ENCODE measurements at regions not wholly inside any gene's neighbourhood (a gene's known extent, or its start where the extent isn't known, plus 50 kb on each side); places are given as distances from the start of the nearest gene placed in this dataset.

DNA sequence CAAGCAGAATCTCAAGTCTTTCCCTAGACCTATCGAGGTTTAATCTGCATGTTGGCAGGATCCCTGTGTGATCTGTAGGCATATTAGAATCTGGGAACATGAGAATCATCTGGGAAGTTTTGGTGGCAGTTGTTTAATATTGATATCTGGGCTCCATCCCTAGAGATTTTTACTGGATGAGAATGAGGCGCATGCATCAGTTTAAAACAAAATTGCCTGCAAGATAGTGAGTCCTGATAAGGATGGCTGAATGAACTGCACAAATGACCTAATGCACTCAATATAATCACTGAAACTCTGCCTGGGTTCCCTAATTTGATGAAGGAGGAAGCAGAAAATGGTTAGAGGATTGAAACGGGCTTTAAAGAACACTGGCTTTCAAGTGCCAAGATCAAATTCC lies 218.0 kb downstream of the FGFR2 start:
- peaks cover 20% of the 10 kb centered on the region for H3K36me3 Mint-ChIP-seq (ENCODE audit: low read depth)
- H3K4me1 Mint-ChIP-seq: no peaks in the 10 kb centered on the region
- H3K4me1 ChIP-seq (ENCODE audit: insufficient read depth): no peaks in the 10 kb centered on the region
- H3K27me3 Mint-ChIP-seq (ENCODE audit: insufficient read depth, low read depth, poor library complexity): no peaks in the 10 kb centered on the region
- H2AFZ ChIP-seq: no peak overlapping the region
- no peak overlapping the region for H3K4me2 ChIP-seq
- no peaks in the 10 kb centered on the region for H3K9me2 ChIP-seq (ENCODE audit: insufficient read depth)
- no peaks in the 10 kb centered on the region for H4K20me1 ChIP-seq (replicated peaks; ENCODE audit: insufficient read depth)
- no peaks in the 10 kb centered on the region for H3K79me2 ChIP-seq (replicated peaks; ENCODE audit: insufficient read depth)
- H3K4me3 Mint-ChIP-seq: no peak overlapping the region
- H3F3A ChIP-seq (replicated peaks; ENCODE audit: low read depth): no peaks in the 10 kb centered on the region
- no peak for ATAC-seq
- H3K36me3 ChIP-seq (ENCODE audit: insufficient read depth): no peaks in the 10 kb centered on the region; the same call in 1 of the 2 replicates
- no peak overlapping the region for H3K4me3 ChIP-seq
- no peak overlapping the region for H3K27ac Mint-ChIP-seq
- H3K27me3 ChIP-seq (ENCODE audit: insufficient read depth): no peaks in the 10 kb centered on the region
- H3K27ac ChIP-seq (ENCODE audit: low read depth): no peak overlapping the region
- peaks cover 35% of the 10 kb centered on the region for H3K9me3 Mint-ChIP-seq
- DNase-seq (ENCODE audit: low spot score): no peak
- TF ChIP-seq ZNF331 (CRISPR knock-in tag; IDR thresholded peaks at IDR 0.05; ENCODE audit: low read depth): no peak
- TF ChIP-seq JUNB (IDR thresholded peaks at IDR 0.05; ENCODE audit: unreplicated experiment): no peak
- TF ChIP-seq POLR2AphosphoS5 (IDR thresholded peaks at IDR 0.05; ENCODE audit: low read depth): no peak
- TF ChIP-seq, protein P1, sequence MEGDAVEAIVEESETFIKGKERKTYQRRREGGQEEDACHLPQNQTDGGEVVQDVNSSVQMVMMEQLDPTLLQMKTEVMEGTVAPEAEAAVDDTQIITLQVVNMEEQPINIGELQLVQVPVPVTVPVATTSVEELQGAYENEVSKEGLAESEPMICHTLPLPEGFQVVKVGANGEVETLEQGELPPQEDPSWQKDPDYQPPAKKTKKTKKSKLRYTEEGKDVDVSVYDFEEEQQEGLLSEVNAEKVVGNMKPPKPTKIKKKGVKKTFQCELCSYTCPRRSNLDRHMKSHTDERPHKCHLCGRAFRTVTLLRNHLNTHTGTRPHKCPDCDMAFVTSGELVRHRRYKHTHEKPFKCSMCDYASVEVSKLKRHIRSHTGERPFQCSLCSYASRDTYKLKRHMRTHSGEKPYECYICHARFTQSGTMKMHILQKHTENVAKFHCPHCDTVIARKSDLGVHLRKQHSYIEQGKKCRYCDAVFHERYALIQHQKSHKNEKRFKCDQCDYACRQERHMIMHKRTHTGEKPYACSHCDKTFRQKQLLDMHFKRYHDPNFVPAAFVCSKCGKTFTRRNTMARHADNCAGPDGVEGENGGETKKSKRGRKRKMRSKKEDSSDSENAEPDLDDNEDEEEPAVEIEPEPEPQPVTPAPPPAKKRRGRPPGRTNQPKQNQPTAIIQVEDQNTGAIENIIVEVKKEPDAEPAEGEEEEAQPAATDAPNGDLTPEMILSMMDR (conservative IDR thresholded peaks at IDR 0.05; ENCODE audit: low read depth in 2 of 2): no peak
- TF ChIP-seq, protein P2, sequence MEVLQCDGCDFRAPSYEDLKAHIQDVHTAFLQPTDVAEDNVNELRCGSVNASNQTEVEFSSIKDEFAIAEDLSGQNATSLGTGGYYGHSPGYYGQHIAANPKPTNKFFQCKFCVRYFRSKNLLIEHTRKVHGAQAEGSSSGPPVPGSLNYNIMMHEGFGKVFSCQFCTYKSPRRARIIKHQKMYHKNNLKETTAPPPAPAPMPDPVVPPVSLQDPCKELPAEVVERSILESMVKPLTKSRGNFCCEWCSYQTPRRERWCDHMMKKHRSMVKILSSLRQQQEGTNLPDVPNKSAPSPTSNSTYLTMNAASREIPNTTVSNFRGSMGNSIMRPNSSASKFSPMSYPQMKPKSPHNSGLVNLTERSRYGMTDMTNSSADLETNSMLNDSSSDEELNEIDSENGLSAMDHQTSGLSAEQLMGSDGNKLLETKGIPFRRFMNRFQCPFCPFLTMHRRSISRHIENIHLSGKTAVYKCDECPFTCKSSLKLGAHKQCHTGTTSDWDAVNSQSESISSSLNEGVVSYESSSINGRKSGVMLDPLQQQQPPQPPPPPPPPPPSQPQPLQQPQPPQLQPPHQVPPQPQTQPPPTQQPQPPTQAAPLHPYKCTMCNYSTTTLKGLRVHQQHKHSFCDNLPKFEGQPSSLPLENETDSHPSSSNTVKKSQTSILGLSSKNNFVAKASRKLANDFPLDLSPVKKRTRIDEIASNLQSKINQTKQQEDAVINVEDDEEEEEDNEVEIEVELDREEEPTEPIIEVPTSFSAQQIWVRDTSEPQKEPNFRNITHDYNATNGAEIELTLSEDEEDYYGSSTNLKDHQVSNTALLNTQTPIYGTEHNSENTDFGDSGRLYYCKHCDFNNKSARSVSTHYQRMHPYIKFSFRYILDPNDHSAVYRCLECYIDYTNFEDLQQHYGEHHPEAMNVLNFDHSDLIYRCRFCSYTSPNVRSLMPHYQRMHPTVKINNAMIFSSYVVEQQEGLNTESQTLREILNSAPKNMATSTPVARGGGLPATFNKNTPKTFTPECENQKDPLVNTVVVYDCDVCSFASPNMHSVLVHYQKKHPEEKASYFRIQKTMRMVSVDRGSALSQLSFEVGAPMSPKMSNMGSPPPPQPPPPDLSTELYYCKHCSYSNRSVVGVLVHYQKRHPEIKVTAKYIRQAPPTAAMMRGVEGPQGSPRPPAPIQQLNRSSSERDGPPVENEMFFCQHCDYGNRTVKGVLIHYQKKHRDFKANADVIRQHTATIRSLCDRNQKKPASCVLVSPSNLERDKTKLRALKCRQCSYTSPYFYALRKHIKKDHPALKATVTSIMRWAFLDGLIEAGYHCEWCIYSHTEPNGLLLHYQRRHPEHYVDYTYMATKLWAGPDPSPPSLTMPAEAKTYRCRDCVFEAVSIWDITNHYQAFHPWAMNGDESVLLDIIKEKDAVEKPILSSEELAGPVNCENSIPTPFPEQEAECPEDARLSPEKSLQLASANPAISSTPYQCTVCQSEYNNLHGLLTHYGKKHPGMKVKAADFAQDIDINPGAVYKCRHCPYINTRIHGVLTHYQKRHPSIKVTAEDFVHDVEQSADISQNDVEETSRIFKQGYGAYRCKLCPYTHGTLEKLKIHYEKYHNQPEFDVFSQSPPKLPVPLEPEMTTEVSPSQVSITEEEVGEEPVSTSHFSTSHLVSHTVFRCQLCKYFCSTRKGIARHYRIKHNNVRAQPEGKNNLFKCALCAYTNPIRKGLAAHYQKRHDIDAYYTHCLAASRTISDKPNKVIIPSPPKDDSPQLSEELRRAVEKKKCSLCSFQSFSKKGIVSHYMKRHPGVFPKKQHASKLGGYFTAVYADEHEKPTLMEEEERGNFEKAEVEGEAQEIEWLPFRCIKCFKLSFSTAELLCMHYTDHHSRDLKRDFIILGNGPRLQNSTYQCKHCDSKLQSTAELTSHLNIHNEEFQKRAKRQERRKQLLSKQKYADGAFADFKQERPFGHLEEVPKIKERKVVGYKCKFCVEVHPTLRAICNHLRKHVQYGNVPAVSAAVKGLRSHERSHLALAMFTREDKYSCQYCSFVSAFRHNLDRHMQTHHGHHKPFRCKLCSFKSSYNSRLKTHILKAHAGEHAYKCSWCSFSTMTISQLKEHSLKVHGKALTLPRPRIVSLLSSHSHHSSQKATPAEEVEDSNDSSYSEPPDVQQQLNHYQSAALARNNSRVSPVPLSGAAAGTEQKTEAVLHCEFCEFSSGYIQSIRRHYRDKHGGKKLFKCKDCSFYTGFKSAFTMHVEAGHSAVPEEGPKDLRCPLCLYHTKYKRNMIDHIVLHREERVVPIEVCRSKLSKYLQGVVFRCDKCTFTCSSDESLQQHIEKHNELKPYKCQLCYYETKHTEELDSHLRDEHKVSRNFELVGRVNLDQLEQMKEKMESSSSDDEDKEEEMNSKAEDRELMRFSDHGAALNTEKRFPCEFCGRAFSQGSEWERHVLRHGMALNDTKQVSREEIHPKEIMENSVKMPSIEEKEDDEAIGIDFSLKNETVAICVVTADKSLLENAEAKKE (CRISPR knock-in tag; IDR thresholded peaks at IDR 0.05): no peak
- TF ChIP-seq STAT1 (IDR thresholded peaks at IDR 0.05; ENCODE audit: unreplicated experiment): no peak
- TF ChIP-seq NANOG (IDR thresholded peaks at IDR 0.05; ENCODE audit: borderline replicate concordance): no peak
- no peak for TF ChIP-seq ZNF114 (CRISPR knock-in tag; IDR thresholded peaks at IDR 0.05)
- TF ChIP-seq, protein P3, sequence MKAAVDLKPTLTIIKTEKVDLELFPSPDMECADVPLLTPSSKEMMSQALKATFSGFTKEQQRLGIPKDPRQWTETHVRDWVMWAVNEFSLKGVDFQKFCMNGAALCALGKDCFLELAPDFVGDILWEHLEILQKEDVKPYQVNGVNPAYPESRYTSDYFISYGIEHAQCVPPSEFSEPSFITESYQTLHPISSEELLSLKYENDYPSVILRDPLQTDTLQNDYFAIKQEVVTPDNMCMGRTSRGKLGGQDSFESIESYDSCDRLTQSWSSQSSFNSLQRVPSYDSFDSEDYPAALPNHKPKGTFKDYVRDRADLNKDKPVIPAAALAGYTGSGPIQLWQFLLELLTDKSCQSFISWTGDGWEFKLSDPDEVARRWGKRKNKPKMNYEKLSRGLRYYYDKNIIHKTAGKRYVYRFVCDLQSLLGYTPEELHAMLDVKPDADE (IDR thresholded peaks at IDR 0.05): no peak
- TF ChIP-seq CREB1 (CRISPR knock-in tag; IDR thresholded peaks at IDR 0.05; ENCODE audit: low read depth): no peak
- TF ChIP-seq EZH2 (IDR thresholded peaks at IDR 0.05; ENCODE audit: low read depth, unreplicated experiment): no peak
- TF ChIP-seq, protein P4, sequence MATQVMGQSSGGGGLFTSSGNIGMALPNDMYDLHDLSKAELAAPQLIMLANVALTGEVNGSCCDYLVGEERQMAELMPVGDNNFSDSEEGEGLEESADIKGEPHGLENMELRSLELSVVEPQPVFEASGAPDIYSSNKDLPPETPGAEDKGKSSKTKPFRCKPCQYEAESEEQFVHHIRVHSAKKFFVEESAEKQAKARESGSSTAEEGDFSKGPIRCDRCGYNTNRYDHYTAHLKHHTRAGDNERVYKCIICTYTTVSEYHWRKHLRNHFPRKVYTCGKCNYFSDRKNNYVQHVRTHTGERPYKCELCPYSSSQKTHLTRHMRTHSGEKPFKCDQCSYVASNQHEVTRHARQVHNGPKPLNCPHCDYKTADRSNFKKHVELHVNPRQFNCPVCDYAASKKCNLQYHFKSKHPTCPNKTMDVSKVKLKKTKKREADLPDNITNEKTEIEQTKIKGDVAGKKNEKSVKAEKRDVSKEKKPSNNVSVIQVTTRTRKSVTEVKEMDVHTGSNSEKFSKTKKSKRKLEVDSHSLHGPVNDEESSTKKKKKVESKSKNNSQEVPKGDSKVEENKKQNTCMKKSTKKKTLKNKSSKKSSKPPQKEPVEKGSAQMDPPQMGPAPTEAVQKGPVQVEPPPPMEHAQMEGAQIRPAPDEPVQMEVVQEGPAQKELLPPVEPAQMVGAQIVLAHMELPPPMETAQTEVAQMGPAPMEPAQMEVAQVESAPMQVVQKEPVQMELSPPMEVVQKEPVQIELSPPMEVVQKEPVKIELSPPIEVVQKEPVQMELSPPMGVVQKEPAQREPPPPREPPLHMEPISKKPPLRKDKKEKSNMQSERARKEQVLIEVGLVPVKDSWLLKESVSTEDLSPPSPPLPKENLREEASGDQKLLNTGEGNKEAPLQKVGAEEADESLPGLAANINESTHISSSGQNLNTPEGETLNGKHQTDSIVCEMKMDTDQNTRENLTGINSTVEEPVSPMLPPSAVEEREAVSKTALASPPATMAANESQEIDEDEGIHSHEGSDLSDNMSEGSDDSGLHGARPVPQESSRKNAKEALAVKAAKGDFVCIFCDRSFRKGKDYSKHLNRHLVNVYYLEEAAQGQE (IDR thresholded peaks at IDR 0.05; ENCODE audit: unreplicated experiment): no peak
- TF ChIP-seq EZH2phosphoT487 (IDR thresholded peaks at IDR 0.05; ENCODE audit: unreplicated experiment): no peak

Measured in GM23338 (cell line).